ENCODE measurements at regions not wholly inside any gene's neighbourhood (a gene's known extent, or its start where the extent isn't known, plus 50 kb on each side); places are given as distances from the start of the nearest gene placed in this dataset.
"Not testable (repeated sequence)": the region's sequence is repeated elsewhere in the genome, so short reads cannot be mapped to it uniquely, and the experiment has no call there.

GRCh38 chr9:103068753-103069152 lies 73.6 kb downstream of the CYLC2 start:
- DNase-seq, result no peak

- DNase-seq, result no peak
Measured at GRCh38 chr9:103078581-103078980, 83.4 kb downstream of the CYLC2 start.

GRCh38 chr9:103082494-103082893 lies 87.4 kb downstream of the CYLC2 start:
- no peak for DNase-seq

GRCh38 chr9:103089357-103089756 lies 94.2 kb downstream of the CYLC2 start:
- no peak for DNase-seq

GRCh38 chr9:103104101-103104500 lies 109.0 kb downstream of the CYLC2 start:
- no peak for DNase-seq

- no peak for DNase-seq
Measured at GRCh38 chr9:103116246-103116645, 121.1 kb downstream of the CYLC2 start.

GRCh38 chr9:103126494-103126893 lies 131.4 kb downstream of the CYLC2 start:
- DNase-seq, result no peak

GRCh38 chr9:103139891-103140290 lies 144.8 kb downstream of the CYLC2 start:
- DNase-seq, result no peak

- no peak for DNase-seq
Measured at GRCh38 chr9:103152473-103152872, 157.3 kb downstream of the CYLC2 start.

GRCh38 chr9:103167530-103167929 lies 172.4 kb downstream of the CYLC2 start:
- no peak for DNase-seq

GRCh38 chr9:103168254-103168653 lies 173.1 kb downstream of the CYLC2 start:
- no peak for DNase-seq

GRCh38 chr9:103169798-103170197 lies 174.7 kb downstream of the CYLC2 start:
- DNase-seq, result no peak

GRCh38 chr9:103183701-103184171 lies 188.6 kb downstream of the CYLC2 start:
- DNase-seq, result no peak

- no peak for DNase-seq
Measured at GRCh38 chr9:103186959-103187358, 191.8 kb downstream of the CYLC2 start.

- no peak for DNase-seq
Measured at GRCh38 chr9:103188781-103189350, 193.7 kb downstream of the CYLC2 start.

- no peak for DNase-seq
Measured at GRCh38 chr9:103193992-103194391, 198.9 kb downstream of the CYLC2 start.

GRCh38 chr9:103203172-103203571 lies 208.0 kb downstream of the CYLC2 start:
- DNase-seq, result no peak

GRCh38 chr9:103205881-103206585 lies 210.9 kb downstream of the CYLC2 start:
- DNase-seq, result not testable (repeated sequence)

GRCh38 chr9:103210607-103211006 lies 215.5 kb downstream of the CYLC2 start:
- DNase-seq, result no peak

- no peak for DNase-seq
Measured at GRCh38 chr9:103215197-103215596, 220.1 kb downstream of the CYLC2 start.

GRCh38 chr9:103225702-103226646 lies 230.8 kb downstream of the CYLC2 start:
- DNase-seq, result no peak

GRCh38 chr9:103226647-103227013 lies 231.5 kb downstream of the CYLC2 start:
- DNase-seq, result no peak

- not testable (repeated sequence) for DNase-seq
Measured at GRCh38 chr9:103237571-103238109, 242.5 kb downstream of the CYLC2 start.

Data from MV-4-11 (cell line).